Lower lobe of right lung (tissue), 2 donors: ENCODE measurements at regions not wholly inside any gene's neighbourhood (a gene's known extent, or its start where the extent isn't known, plus 50 kb on each side); places are given as distances from the start of the nearest gene placed in this dataset.

ENCODE experiments used
- ATAC-seq, 2 donors: fragments of 200-7000 bp; cut with Tn5 transposase; one replicate each; pipeline ENCODE4 v1.9.1; 2020 to 2022; ENCODE audit warnings: mild to moderate bottlenecking in 2 of 2, moderate library complexity in 2 of 2
- DNase-seq: peaks from one replicate; pipeline ENCODE4 v3.0.0-alpha.2; 2020
- H3K27ac ChIP-seq: fragments of 200-600 bp; one replicate; pipeline ENCODE4 v1.8.0; 2022
- H3K27me3 ChIP-seq: fragments of 200-600 bp; one replicate; pipeline ENCODE4 v1.8.0; 2022; ENCODE audit warnings: low read depth
- H3K36me3 ChIP-seq: fragments of 200-600 bp; one replicate; pipeline ENCODE4 v1.8.0; 2022; ENCODE audit warnings: mild to moderate bottlenecking
- H3K4me1 ChIP-seq: fragments of 200-600 bp; one replicate; pipeline ENCODE4 v1.8.0; 2022
- H3K4me3 ChIP-seq: fragments of 200-600 bp; one replicate; pipeline ENCODE4 v1.8.0; 2022; ENCODE audit warnings: mild to moderate bottlenecking
- H3K9me3 ChIP-seq: fragments of 200-600 bp; one replicate; pipeline ENCODE4 v1.8.0; 2022
- CTCF ChIP-seq: fragments of 200-600 bp; IDR thresholded peaks from one replicate; pipeline ENCODE4 v1.8.0; 2022; ENCODE audit warnings: antibody characterized with exemption, mild to moderate bottlenecking
- intact Hi-C: fragments of 100-400 bp; cut with DNase I; formaldehyde crosslinking; loops from one replicate; pipeline ENCODE4 v1.11.0; 2022
- donor health status: DM: no; HTN: yes; CAD: no; lungs with severe emphysema.

DNA sequence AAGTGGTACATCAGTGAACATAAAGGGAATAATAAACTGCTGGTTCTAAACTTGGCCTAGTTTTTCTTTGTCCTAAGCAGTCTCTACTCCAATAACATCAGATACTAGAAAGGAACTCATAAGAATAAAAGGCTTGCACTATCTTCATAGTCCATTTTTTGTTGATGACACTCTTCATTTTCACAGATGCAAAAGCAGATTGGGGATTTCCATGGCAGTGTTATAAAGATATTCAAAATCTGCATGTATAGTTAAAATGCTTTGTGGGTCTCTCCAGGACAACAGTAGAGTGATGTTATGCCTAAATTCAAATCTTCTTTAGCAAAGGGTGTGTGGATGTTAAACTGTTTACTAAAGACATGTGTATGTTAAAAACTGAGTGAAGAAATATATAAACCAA is 745.8 kb downstream of the TRHDE start:
- no peak for DNase-seq
- no peak overlapping the region for H3K27ac ChIP-seq
- no peaks in the 10 kb centered on the region for H3K36me3 ChIP-seq
- H3K27me3 ChIP-seq, result no peaks in the 10 kb centered on the region
- no peak overlapping the region for H3K4me3 ChIP-seq
- no peaks in the 10 kb centered on the region for H3K9me3 ChIP-seq
- intact Hi-C loops, result no loop called here
- TF ChIP-seq CTCF, result no peak
- no peak for ATAC-seq
- H3K4me1 ChIP-seq, result no peaks in the 10 kb centered on the region

DNA sequence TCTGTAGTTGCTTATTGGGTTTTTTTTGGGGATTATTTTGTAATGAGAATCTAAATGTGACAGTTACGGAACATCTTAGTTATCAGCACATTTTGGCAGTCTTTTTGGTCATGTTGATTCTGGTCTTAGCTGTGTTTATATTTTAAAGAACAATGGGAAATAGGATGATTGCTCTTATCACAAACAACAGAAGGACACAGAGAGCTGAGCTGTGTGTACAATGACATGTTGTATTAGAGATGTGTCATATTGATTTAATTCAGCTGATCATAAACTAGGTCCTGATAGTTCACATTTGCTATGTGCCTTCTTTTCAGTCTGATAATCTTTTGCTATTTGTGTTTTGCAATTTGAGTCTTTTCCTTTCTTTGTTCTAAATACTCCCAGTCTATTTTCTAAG is 781.7 kb downstream of the TRHDE start:
- ATAC-seq (no peak), DNase-seq (no peak)
- no peak for TF ChIP-seq CTCF
- Histone ChIP-seq H3K4me3 (no peak overlapping the region), H3K4me1 (no peaks in the 10 kb centered on the region), H3K36me3 (no peaks in the 10 kb centered on the region), H3K27me3 (no peaks in the 10 kb centered on the region), H3K27ac (no peak overlapping the region), H3K9me3 (no peaks in the 10 kb centered on the region)
- intact Hi-C loops, result no loop called here

- intact Hi-C loops, result no loop called here
- no peak for TF ChIP-seq CTCF
- DNase-seq (no peak), ATAC-seq (no peak)
- Histone ChIP-seq H3K4me1 (no peaks in the 10 kb centered on the region), H3K9me3 (no peaks in the 10 kb centered on the region), H3K27ac (no peak overlapping the region), H3K27me3 (no peaks in the 10 kb centered on the region), H3K4me3 (no peak overlapping the region), H3K36me3 (no peaks in the 10 kb centered on the region)
Observed at GRCh38 chr12:73057428-73057827, 785.3 kb downstream of the TRHDE start.

GRCh38 chr12:73065913-73066312 is 793.7 kb downstream of the TRHDE start:
- Histone ChIP-seq H3K27me3 (no peaks in the 10 kb centered on the region), H3K36me3 (no peaks in the 10 kb centered on the region), H3K27ac (no peak overlapping the region), H3K9me3 (no peaks in the 10 kb centered on the region), H3K4me1 (no peaks in the 10 kb centered on the region), H3K4me3 (no peak overlapping the region)
- ATAC-seq (no peak), DNase-seq (no peak)
- no peak for TF ChIP-seq CTCF
- intact Hi-C loops, result no loop called here

GRCh38 chr12:73067616-73068015 is 795.4 kb downstream of the TRHDE start:
- Histone ChIP-seq H3K4me1 (no peaks in the 10 kb centered on the region), H3K4me3 (no peak overlapping the region), H3K9me3 (no peaks in the 10 kb centered on the region), H3K27ac (no peak overlapping the region), H3K36me3 (no peaks in the 10 kb centered on the region), H3K27me3 (no peaks in the 10 kb centered on the region)
- no peak for TF ChIP-seq CTCF
- DNase-seq, result no peak
- no peak for ATAC-seq
- intact Hi-C loops, result no loop called here

DNA sequence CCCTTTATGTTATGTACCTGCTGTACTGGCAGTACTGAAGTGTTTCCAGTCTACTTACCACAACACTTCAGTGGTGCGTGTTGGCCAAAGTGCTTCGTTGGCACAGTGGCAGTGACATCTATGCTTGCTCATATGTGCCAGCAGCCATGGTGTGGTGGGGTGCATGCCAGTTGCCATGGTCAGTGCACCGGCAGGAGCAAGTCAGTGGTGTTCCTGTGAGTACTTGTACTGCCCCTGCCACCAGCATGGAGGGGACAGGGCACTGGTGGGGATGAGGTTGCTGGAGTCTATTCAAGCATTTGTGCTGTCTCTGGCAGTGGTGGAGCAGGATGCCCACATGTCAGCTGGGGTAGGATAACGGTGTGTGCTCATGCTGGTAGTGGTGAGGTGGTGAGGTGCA is 800.0 kb downstream of the TRHDE start:
- H3K4me3 ChIP-seq, result no peak overlapping the region
- ATAC-seq, result peak in 1 of 2 donors; percentile 18
- no peaks in the 10 kb centered on the region for H3K36me3 ChIP-seq
- H3K27ac ChIP-seq, result no peak overlapping the region
- DNase-seq, result no peak
- TF ChIP-seq CTCF, result no peak
- no peaks in the 10 kb centered on the region for H3K27me3 ChIP-seq
- intact Hi-C loops, result no loop called here
- H3K9me3 ChIP-seq, result no peaks in the 10 kb centered on the region
- H3K4me1 ChIP-seq, result no peaks in the 10 kb centered on the region
